OCI-LY1 (cell line): ENCODE measurements at regions not wholly inside any gene's neighbourhood (a gene's known extent, or its start where the extent isn't known, plus 50 kb on each side); places are given as distances from the start of the nearest gene placed in this dataset.

Experiments used
- H2AFZ ChIP-seq: fragments of 200-600 bp; sonication (generic), shearing (Covaris generic); 2 replicates; pipeline ENCODE4 v1.6.0; 2014; ENCODE audit warnings: antibody characterized with exemption, mild to moderate bottlenecking, low read length
- H3F3A ChIP-seq: fragments of 200-600 bp; sonication (generic), shearing (Covaris generic); 2 replicates; pipeline ENCODE4 v1.6.0; 2014; ENCODE audit warnings: mild to moderate bottlenecking, antibody characterized with exemption, low read length, moderate library complexity; ENCODE audit not compliant: insufficient read depth
- H3K27ac ChIP-seq: fragments of 200-600 bp; sonication (generic); 2 replicates; pipeline ENCODE4 v1.5.1; 2014; ENCODE audit warnings: low read length, mixed run types, mild to moderate bottlenecking, low read depth; ENCODE audit not compliant: poor library complexity, severe bottlenecking
- H3K27me3 ChIP-seq: fragments of 200-600 bp; sonication (generic); 2 replicates; pipeline ENCODE4 v1.6.0; 2014; ENCODE audit warnings: antibody characterized with exemption, mild to moderate bottlenecking, low read length, moderate library complexity; ENCODE audit not compliant: insufficient read depth
- H3K36me3 ChIP-seq: fragments of 200-600 bp; sonication (generic); 2 replicates; pipeline ENCODE4 v1.6.1; 2014; ENCODE audit warnings: mild to moderate bottlenecking, antibody characterized with exemption, low read length, moderate library complexity, mixed read lengths; ENCODE audit not compliant: insufficient read depth
- H3K4me1 ChIP-seq: fragments of 200-600 bp; sonication (generic); 2 replicates; pipeline ENCODE4 v1.5.1; 2014; ENCODE audit warnings: mild to moderate bottlenecking, low read length, moderate library complexity; ENCODE audit not compliant: insufficient read depth, severe bottlenecking
- H3K4me2 ChIP-seq: fragments of 200-600 bp; sonication (generic), shearing (Covaris generic); 2 replicates; pipeline ENCODE4 v1.6.1; 2014; ENCODE audit warnings: low read length
- H3K4me3 ChIP-seq: fragments of 200-600 bp; sonication (generic); 2 replicates; pipeline ENCODE4 v1.5.1; 2014; ENCODE audit warnings: low read length, low read depth, mild to moderate bottlenecking, mixed read lengths; ENCODE audit not compliant: poor library complexity, severe bottlenecking
- H3K79me2 ChIP-seq: fragments of 200-600 bp; shearing (Covaris generic); 2 replicates; pipeline ENCODE4 v1.6.1; 2016; ENCODE audit warnings: mixed run types, low read length, mixed read lengths; ENCODE audit not compliant: insufficient read depth
- H3K9ac ChIP-seq: fragments of 200-600 bp; sonication (generic), shearing (Covaris generic); 2 replicates; pipeline ENCODE4 v1.6.1; 2014; ENCODE audit warnings: mild to moderate bottlenecking, low read length, mixed read lengths
- H3K9me2 ChIP-seq: fragments of 200-600 bp; sonication (generic), shearing (Covaris generic); 2 replicates; pipeline ENCODE4 v1.6.1; 2014; ENCODE audit warnings: low read depth, mild to moderate bottlenecking, low read length, mixed read lengths
- H3K9me3 ChIP-seq: fragments of 200-600 bp; shearing (Covaris generic); 2 replicates; pipeline ENCODE4 v1.6.1; 2014; ENCODE audit warnings: low read length, mixed read lengths
- H4K20me1 ChIP-seq: fragments of 200-600 bp; sonication (generic), shearing (Covaris generic); 2 replicates; pipeline ENCODE4 v1.6.0; 2016; ENCODE audit warnings: mild to moderate bottlenecking, low read length; ENCODE audit not compliant: insufficient read depth
- EZH2 ChIP-seq: fragments of 200-600 bp; sonication (generic), shearing (Covaris generic); IDR thresholded peaks from 2 replicates; pipeline ENCODE4 v1.8.0; 2017; ENCODE audit warnings: borderline replicate concordance, mixed run types, mild to moderate bottlenecking, antibody characterized with exemption, low read length, moderate library complexity, mixed read lengths
- TF ChIP-seq, protein P1 (sequence below): fragments of 200-600 bp; sonication (generic), shearing (Covaris generic); IDR thresholded peaks from 2 replicates; pipeline ENCODE4 v1.5.1; 2017; ENCODE audit warnings: mild to moderate bottlenecking, antibody characterized with exemption, low read length, moderate library complexity, mixed read lengths

DNA sequence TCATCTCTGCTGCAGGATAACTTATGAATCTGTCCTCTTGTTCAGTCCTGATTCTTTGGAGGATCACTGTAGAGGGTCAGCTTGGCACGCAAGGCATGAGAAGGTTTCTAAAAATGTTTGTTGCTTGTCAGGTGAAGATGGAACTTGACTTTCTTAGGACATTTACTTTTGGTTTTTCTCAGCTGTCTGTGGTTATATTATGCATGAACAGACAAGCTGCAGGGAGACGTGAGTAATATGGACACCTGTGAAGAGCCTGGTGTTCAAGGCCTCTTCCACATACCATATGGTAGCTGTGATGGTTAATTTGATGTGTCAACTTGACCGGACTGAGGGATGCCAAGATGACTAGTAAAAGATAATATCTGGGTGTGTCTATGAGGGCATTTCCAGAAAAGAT, 270.2 kb upstream of the CPHXL start:
- H3K27me3 ChIP-seq = no peaks in the 10 kb centered on the region
- no peaks in the 10 kb centered on the region for H3K4me1 ChIP-seq
- no peaks in the 10 kb centered on the region for H3F3A ChIP-seq
- H3K9me2 ChIP-seq = no peaks in the 10 kb centered on the region
- H3K4me3 ChIP-seq = no peak overlapping the region
- TF ChIP-seq, protein P1, sequence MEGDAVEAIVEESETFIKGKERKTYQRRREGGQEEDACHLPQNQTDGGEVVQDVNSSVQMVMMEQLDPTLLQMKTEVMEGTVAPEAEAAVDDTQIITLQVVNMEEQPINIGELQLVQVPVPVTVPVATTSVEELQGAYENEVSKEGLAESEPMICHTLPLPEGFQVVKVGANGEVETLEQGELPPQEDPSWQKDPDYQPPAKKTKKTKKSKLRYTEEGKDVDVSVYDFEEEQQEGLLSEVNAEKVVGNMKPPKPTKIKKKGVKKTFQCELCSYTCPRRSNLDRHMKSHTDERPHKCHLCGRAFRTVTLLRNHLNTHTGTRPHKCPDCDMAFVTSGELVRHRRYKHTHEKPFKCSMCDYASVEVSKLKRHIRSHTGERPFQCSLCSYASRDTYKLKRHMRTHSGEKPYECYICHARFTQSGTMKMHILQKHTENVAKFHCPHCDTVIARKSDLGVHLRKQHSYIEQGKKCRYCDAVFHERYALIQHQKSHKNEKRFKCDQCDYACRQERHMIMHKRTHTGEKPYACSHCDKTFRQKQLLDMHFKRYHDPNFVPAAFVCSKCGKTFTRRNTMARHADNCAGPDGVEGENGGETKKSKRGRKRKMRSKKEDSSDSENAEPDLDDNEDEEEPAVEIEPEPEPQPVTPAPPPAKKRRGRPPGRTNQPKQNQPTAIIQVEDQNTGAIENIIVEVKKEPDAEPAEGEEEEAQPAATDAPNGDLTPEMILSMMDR = no peak
- TF ChIP-seq EZH2 = no peak
- no peak overlapping the region for H3K27ac ChIP-seq
- no peak overlapping the region for H2AFZ ChIP-seq
- H3K9ac ChIP-seq = no peak overlapping the region
- no peaks in the 10 kb centered on the region for H3K36me3 ChIP-seq
- H4K20me1 ChIP-seq = no peaks in the 10 kb centered on the region
- H3K9me3 ChIP-seq = no peaks in the 10 kb centered on the region
- H3K79me2 ChIP-seq = no peaks in the 10 kb centered on the region
- H3K4me2 ChIP-seq = no peak overlapping the region

DNA sequence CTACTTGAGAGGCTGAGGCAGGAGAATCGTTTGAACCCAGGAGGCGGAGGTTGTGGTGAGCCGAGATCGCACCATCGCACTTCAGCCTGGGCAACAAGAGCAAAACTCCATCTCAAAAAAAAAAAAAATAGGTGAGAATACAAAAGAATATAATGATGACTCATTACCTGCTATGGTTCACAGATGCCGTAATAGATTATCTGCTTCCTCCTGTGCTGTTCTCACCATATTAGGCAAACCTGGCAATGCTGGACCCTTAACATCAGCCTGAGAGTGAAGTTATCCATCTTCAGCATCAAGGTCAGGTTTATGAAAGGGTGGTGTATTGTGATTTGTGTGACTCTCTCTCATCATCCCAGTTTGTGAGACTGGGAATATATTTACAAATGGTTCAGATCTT, 271.3 kb upstream of the CPHXL start:
- H3K9me3 ChIP-seq = no peaks in the 10 kb centered on the region
- no peaks in the 10 kb centered on the region for H3K27me3 ChIP-seq
- no peak overlapping the region for H3K4me2 ChIP-seq
- no peak overlapping the region for H3K4me3 ChIP-seq
- no peak for TF ChIP-seq EZH2
- TF ChIP-seq, protein P1 = no peak
- no peaks in the 10 kb centered on the region for H3K79me2 ChIP-seq
- no peaks in the 10 kb centered on the region for H3K36me3 ChIP-seq
- H3K9me2 ChIP-seq = no peaks in the 10 kb centered on the region
- H3K9ac ChIP-seq = no peak overlapping the region
- no peak overlapping the region for H3K27ac ChIP-seq
- H2AFZ ChIP-seq = no peak overlapping the region
- H4K20me1 ChIP-seq = no peaks in the 10 kb centered on the region
- H3K4me1 ChIP-seq = no peaks in the 10 kb centered on the region
- H3F3A ChIP-seq = no peaks in the 10 kb centered on the region

DNA sequence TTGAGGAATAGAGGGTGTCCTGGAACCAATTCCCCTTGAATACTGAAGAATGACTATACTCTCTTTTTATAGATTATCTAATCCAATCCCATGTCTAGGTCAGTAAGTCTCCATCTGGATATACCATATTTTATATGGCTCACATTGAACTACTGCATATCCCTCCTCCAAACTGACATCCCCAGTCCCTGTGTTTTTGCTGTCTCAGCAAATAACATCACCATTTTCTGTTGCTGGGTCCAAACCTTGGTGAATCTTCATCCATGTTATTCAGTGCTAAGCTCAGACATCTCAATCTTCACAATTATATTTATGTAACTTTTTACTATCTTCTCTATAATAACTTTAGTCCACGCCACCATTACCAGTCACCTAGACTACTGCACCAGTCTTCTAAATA, 269.6 kb upstream of the CNTNAP4 start:
- TF ChIP-seq, protein P1 = no peak
- H3K9me3 ChIP-seq = no peaks in the 10 kb centered on the region
- H3K27me3 ChIP-seq = no peaks in the 10 kb centered on the region
- H3K9me2 ChIP-seq = no peaks in the 10 kb centered on the region
- no peak overlapping the region for H3K4me3 ChIP-seq
- no peak overlapping the region for H3K9ac ChIP-seq
- no peaks in the 10 kb centered on the region for H3K4me1 ChIP-seq
- no peak overlapping the region for H2AFZ ChIP-seq
- H3K36me3 ChIP-seq = no peaks in the 10 kb centered on the region
- H3F3A ChIP-seq = no peaks in the 10 kb centered on the region
- no peak overlapping the region for H3K27ac ChIP-seq
- H3K4me2 ChIP-seq = no peak overlapping the region
- H3K79me2 ChIP-seq = no peaks in the 10 kb centered on the region
- no peaks in the 10 kb centered on the region for H4K20me1 ChIP-seq
